HCT116 (cell line): ENCODE measurements at regions not wholly inside any gene's neighbourhood (a gene's known extent, or its start where the extent isn't known, plus 50 kb on each side); places are given as distances from the start of the nearest gene placed in this dataset.

Experiments
- ATAC-seq: fragments of 200-7000 bp; cut with Tn5 transposase; 2 replicates; pipeline ENCODE4 v1.9.1; 2020; ENCODE audit warnings: mild to moderate bottlenecking, moderate library complexity
- BruUV-seq: library from RNA; stranded (reverse); fragments of 400-500 nt; replicated peaks from 2 replicates; lab custom pipeline; 2021; lab: Mats Ljungman, UMichigan
- CTCF ChIA-PET: fragments of 300-600 bp; sonication (Branson Sonifier 250); formaldehyde crosslinking; loops from one replicate; lab custom pipeline; 2021; ENCODE audit warnings: antibody characterized with exemption; lab: Charles Lee
- POLR2A ChIA-PET: fragments of 300-600, 350-600 bp; sonication (Branson Sonifier 250); formaldehyde crosslinking; loops from one replicate; lab custom pipeline; 2021; ENCODE audit warnings: antibody characterized with exemption; lab: Charles Lee
- RAD21 ChIA-PET, 2 experiments: fragments of 300-600 bp; sonication (Branson Sonifier 250); formaldehyde crosslinking; loops; one replicate each; lab custom pipeline; 2023; ENCODE audit warnings: low total read pairs in 2 of 2; ENCODE audit not compliant: uncharacterized antibody in 2 of 2, unreplicated experiment in 2 of 2, low non-redundant PET in 1 of 2; lab: Charles Lee
- DNase-seq: peaks from one replicate; pipeline ENCODE4 v3.0.0-alpha.2; 2010; ENCODE audit warnings: low read depth, low spot score
- H2AFZ ChIP-seq: fragments of 200-600 bp; shearing (Covaris generic), sonication (generic); 2 replicates; pipeline ENCODE4 v1.6.1; 2017; ENCODE audit warnings: low read depth, mixed run types, mixed read lengths, antibody characterized with exemption, low read length; ENCODE audit not compliant: poor library complexity, severe bottlenecking
- H3K27ac ChIP-seq: 2 replicates; pipeline ENCODE4 v1.5.1; 2012; ENCODE audit warnings: low read depth, low read length
- H3K27me3 ChIP-seq: fragments of 200-600 bp; sonication (generic); 2 replicates; pipeline ENCODE4 v1.6.1; 2016; ENCODE audit warnings: mixed run types, low read length, mixed read lengths; ENCODE audit not compliant: insufficient read depth
- H3K36me3 ChIP-seq, 2 experiments: fragments of 200-500 bp in 1 of 2; fragments of 200-600 bp in 1 of 2; sonication (Bioruptor generic) in 1 of 2; sonication (generic) in 1 of 2; 2 replicates each; pipeline versions ENCODE4 v1.5.1 to v1.6.1; 2014 to 2016; ENCODE audit warnings: low read length in 2 of 2, inconsistent platforms in 1 of 2, mixed read lengths in 1 of 2, mixed run types in 1 of 2; ENCODE audit not compliant: insufficient read depth in 2 of 2, control insufficient read depth in 1 of 2
- H3K4me1 ChIP-seq, 2 experiments: fragments of 200-600 bp in 1 of 2; sonication (generic) in 1 of 2; 2 replicates each; pipeline versions ENCODE4 v1.5.1 to v1.6.1; 2012 to 2017; ENCODE audit warnings: low read length in 2 of 2, inconsistent platforms in 1 of 2, mild to moderate bottlenecking in 1 of 2, mixed read lengths in 1 of 2, mixed run types in 1 of 2, moderate library complexity in 1 of 2; ENCODE audit not compliant: insufficient read depth in 2 of 2, control insufficient read depth in 1 of 2
- H3K4me2 ChIP-seq: fragments of 200-600 bp; sonication (generic); 2 replicates; pipeline ENCODE4 v1.6.1; 2017; ENCODE audit warnings: mixed run types, low read length, mixed read lengths
- H3K4me3 ChIP-seq, 2 experiments: fragments of 200-600 bp in 1 of 2; sonication (generic) in 1 of 2; replicated peaks in 1 of 2; 2 replicates each; pipeline ENCODE4 v1.5.1; 2011 to 2016; ENCODE audit warnings: low read length in 2 of 2, control low read depth in 1 of 2, low read depth in 1 of 2, mild to moderate bottlenecking in 1 of 2, mixed read lengths in 1 of 2, mixed run types in 1 of 2
- H3K79me2 ChIP-seq: fragments of 200-600 bp; sonication (generic); 2 replicates; pipeline ENCODE4 v1.6.1; 2017; ENCODE audit warnings: mild to moderate bottlenecking, mixed run types, low read length, moderate library complexity, mixed read lengths; ENCODE audit not compliant: insufficient read depth
- H3K9ac ChIP-seq: fragments of 200-600 bp; sonication (generic); 2 replicates; pipeline ENCODE4 v1.6.1; 2016; ENCODE audit warnings: low read length, mixed read lengths
- H3K9me2 ChIP-seq: fragments of 200-600 bp; sonication (generic), shearing (Covaris generic); 2 replicates; pipeline ENCODE4 v1.6.1; 2017; ENCODE audit warnings: mixed run types, mild to moderate bottlenecking, moderate library complexity; ENCODE audit not compliant: insufficient read depth
- H3K9me3 ChIP-seq, 2 experiments: fragments of 200-500 bp in 1 of 2; fragments of 200-600 bp in 1 of 2; sonication (Bioruptor generic) in 1 of 2; sonication (generic) in 1 of 2; 2 replicates each; pipeline ENCODE4 v1.6.1; 2014 to 2017; ENCODE audit warnings: low read length in 2 of 2, mixed read lengths in 2 of 2, inconsistent platforms in 1 of 2, low read depth in 1 of 2, mild to moderate bottlenecking in 1 of 2, mixed run types in 1 of 2, moderate library complexity in 1 of 2; ENCODE audit not compliant: control insufficient read depth in 1 of 2, insufficient read depth in 1 of 2
- H4K20me1 ChIP-seq: fragments of 200-600 bp; sonication (generic), shearing (Covaris generic); 2 replicates; pipeline ENCODE4 v1.6.1; 2017; ENCODE audit warnings: mixed run types, mild to moderate bottlenecking, moderate library complexity; ENCODE audit not compliant: insufficient read depth
- CEBPB ChIP-seq: IDR thresholded peaks from 2 replicates; pipeline ENCODE4 v1.6.1; 2012; ENCODE audit warnings: low read depth
- EGR1 ChIP-seq: IDR thresholded peaks from 2 replicates; pipeline ENCODE4 v1.6.1; 2012; ENCODE audit warnings: low read depth
- ELF1 ChIP-seq: IDR thresholded peaks from 2 replicates; pipeline ENCODE4 v1.6.1; 2012; ENCODE audit warnings: low read depth, borderline replicate concordance
- EZH2 ChIP-seq: fragments of 200-600 bp; sonication (generic); IDR thresholded peaks from 2 replicates; pipeline ENCODE4 v1.6.1; 2017; ENCODE audit warnings: antibody characterized with exemption, mixed run types
- EZH2phosphoT487 ChIP-seq: fragments of 200-600 bp; IDR thresholded peaks from 2 replicates; pipeline ENCODE4 v1.6.1; 2018; ENCODE audit warnings: antibody characterized with exemption, borderline replicate concordance
- FOSL1 ChIP-seq: IDR thresholded peaks from 2 replicates; pipeline ENCODE4 v1.6.1; 2012; ENCODE audit warnings: low read depth
- JUND ChIP-seq: IDR thresholded peaks from 2 replicates; pipeline ENCODE4 v1.6.1; 2012
- POLR2A ChIP-seq: IDR thresholded peaks from 2 replicates; pipeline ENCODE4 v1.7.0; 2011; ENCODE audit warnings: borderline replicate concordance; ENCODE audit not compliant: insufficient read depth, insufficient read length; ENCODE audit errors: extremely low read depth
- RAD21 ChIP-seq: IDR thresholded peaks from 2 replicates; pipeline ENCODE4 v1.6.1; 2012; ENCODE audit warnings: low read depth, mild to moderate bottlenecking
- SP1 ChIP-seq: IDR thresholded peaks from 2 replicates; pipeline ENCODE4 v1.6.1; 2012; ENCODE audit warnings: low read depth
- SRF ChIP-seq: IDR thresholded peaks from 2 replicates; pipeline ENCODE4 v1.6.1; 2012; ENCODE audit warnings: low read depth
- YY1 ChIP-seq: IDR thresholded peaks from 2 replicates; pipeline ENCODE4 v1.6.1; 2011; ENCODE audit warnings: low read length, low read depth, moderate library complexity, mild to moderate bottlenecking; ENCODE audit not compliant: insufficient replicate concordance; ENCODE audit errors: extremely low read depth
- ZFX ChIP-seq: fragments of 450-650 bp; IDR thresholded peaks from 2 replicates; pipeline ENCODE4 v1.6.1; 2017
- intact Hi-C: fragments of 100-400 bp; cut with micrococcal nuclease; formaldehyde crosslinking; loops from 2 replicates; pipeline ENCODE4 v1.10.0; 2022
- TF ChIP-seq, protein P1 (sequence below), 3 experiments: fragments of 200-600 bp in 1 of 3; sonication (generic) in 1 of 3; IDR thresholded peaks in 2 of 3; conservative IDR thresholded peaks in 1 of 3; 2 replicates each; pipeline ENCODE4 v1.5.1; 2012 to 2017; ENCODE audit warnings: low read depth in 2 of 3, low read length in 2 of 3, antibody characterized with exemption in 1 of 3, borderline replicate concordance in 1 of 3, control low read depth in 1 of 3, mild to moderate bottlenecking in 1 of 3, mixed read lengths in 1 of 3, mixed run types in 1 of 3, moderate library complexity in 1 of 3; ENCODE audit not compliant: insufficient read depth in 1 of 3
- TF ChIP-seq, protein P2 (sequence below): IDR thresholded peaks from 2 replicates; pipeline ENCODE4 v1.6.1; 2012

DNA sequence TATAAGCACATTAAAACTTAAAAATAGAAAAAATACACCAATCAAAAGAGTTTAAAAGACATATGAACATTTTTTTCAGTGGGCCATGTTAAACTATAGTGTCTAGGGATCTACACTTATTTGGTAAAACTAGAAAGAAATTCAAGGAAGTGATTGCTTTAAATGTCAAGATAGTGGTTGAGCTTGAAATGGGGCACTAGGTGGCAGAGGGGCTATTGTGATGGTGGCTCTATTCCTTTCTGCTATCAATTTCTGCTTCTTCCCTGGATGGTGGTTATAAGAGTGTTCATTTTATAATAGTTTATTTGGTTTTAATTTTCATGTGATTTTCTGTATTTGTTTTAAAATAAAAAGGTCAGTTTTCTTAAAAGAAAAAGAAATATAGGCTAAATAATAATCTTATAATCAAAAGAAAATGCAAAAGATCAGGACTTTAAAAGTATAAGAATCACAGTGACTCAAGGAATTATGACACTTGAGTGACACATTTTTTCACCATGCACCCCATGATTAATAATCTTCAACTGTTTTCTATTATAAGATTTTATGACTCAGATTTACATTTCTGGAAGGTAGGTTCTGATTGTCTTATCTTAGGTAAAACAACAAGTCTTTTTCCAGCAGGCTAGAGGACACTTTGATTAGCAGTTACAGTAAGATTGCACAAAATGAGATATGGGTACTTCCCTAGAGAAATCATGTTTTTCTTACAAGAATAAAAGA is 137.5 kb downstream of the FSCB start:
- Histone ChIP-seq H3K27ac (no peak overlapping the region), H3K9me2 (no peaks in the 10 kb centered on the region), H4K20me1 (no peaks in the 10 kb centered on the region), H3K4me2 (no peak overlapping the region), H3K4me3 (no peak overlapping the region), H3K9me3 (peaks cover 4 to 6% of the 10 kb centered on the region in 2 experiments; a peak in 3 of 4 replicates), H3K4me1 (no peaks in the 10 kb centered on the region), H3K9ac (no peak overlapping the region), H2AFZ (no peak overlapping the region), H3K79me2 (no peaks in the 10 kb centered on the region), H3K27me3 (no peaks in the 10 kb centered on the region), H3K36me3 (no peaks in the 10 kb centered on the region)
- no peak for ATAC-seq
- DNase-seq: no peak
- intact Hi-C loops: no loop called here
- POLR2A ChIA-PET: no interaction called here
- RAD21 ChIA-PET: no interaction called here
- CTCF ChIA-PET: no interaction called here
- BruUV-seq: no TSS peak
- TF ChIP-seq FOSL1 (no peak), ELF1 (no peak), EZH2 (no peak), SP1 (no peak), POLR2A (no peak), SRF (no peak), ZFX (no peak), YY1 (no peak)

DNA sequence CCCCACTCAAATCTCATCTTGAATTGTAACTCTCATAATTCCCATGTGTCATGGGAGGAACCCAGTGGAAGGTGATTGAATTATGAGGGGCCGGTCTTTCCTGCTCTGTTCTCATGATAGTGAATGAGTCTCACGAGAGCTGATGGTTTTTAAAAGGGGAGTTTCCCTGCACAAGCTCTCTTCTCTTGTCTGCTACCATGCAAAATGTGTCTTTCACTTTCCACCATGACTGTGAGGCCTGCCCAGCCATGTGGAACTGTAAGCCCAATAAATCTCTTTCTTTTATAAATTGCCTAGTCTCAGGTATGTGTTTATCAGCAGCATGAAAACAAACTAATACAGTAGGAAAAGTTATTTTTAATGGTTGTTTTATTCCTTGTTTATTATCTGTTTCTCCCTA is 146.0 kb downstream of the FSCB start:
- no peak for ATAC-seq
- no peak for TF ChIP-seq EZH2phosphoT487
- TF ChIP-seq EZH2: no peak
- no peak for TF ChIP-seq POLR2A
- TF ChIP-seq, protein P1, sequence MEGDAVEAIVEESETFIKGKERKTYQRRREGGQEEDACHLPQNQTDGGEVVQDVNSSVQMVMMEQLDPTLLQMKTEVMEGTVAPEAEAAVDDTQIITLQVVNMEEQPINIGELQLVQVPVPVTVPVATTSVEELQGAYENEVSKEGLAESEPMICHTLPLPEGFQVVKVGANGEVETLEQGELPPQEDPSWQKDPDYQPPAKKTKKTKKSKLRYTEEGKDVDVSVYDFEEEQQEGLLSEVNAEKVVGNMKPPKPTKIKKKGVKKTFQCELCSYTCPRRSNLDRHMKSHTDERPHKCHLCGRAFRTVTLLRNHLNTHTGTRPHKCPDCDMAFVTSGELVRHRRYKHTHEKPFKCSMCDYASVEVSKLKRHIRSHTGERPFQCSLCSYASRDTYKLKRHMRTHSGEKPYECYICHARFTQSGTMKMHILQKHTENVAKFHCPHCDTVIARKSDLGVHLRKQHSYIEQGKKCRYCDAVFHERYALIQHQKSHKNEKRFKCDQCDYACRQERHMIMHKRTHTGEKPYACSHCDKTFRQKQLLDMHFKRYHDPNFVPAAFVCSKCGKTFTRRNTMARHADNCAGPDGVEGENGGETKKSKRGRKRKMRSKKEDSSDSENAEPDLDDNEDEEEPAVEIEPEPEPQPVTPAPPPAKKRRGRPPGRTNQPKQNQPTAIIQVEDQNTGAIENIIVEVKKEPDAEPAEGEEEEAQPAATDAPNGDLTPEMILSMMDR (IDR thresholded peaks at IDR 0.05 in 2 of 3, conservative IDR thresholded peaks at IDR 0.05 in 1 of 3; ENCODE audit: borderline replicate concordance in 1 of 3, insufficient read depth in 1 of 3, low read depth in 2 of 3, low read length in 2 of 3): no peak
- TF ChIP-seq EGR1: no peak
- TF ChIP-seq, protein P2, sequence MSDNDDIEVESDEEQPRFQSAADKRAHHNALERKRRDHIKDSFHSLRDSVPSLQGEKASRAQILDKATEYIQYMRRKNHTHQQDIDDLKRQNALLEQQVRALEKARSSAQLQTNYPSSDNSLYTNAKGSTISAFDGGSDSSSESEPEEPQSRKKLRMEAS: no peak
- no peak for TF ChIP-seq SP1
- no peak for TF ChIP-seq JUND
- TF ChIP-seq CEBPB: no peak
- no peak for TF ChIP-seq RAD21
- Histone ChIP-seq H2AFZ (no peak overlapping the region), H3K4me2 (no peak overlapping the region), H4K20me1 (no peaks in the 10 kb centered on the region), H3K9ac (no peak overlapping the region), H3K27ac (no peak overlapping the region), H3K4me3 (no peak overlapping the region), H3K79me2 (no peaks in the 10 kb centered on the region), H3K4me1 (no peaks in the 10 kb centered on the region), H3K9me3 (0 out of 4 replicates have a peak, but pooled peaks cover 0 to 3% of the 10 kb centered on the region in 2 experiments), H3K36me3 (no peaks in the 10 kb centered on the region), H3K27me3 (no peaks in the 10 kb centered on the region), H3K9me2 (no peaks in the 10 kb centered on the region)
- intact Hi-C loops: no loop called here
- ChIA-PET POLR2A (no interaction called here), RAD21 (no interaction called here), CTCF (no interaction called here)
- BruUV-seq: no TSS peak
- no peak for DNase-seq
